ENCODE measurements at regions not wholly inside any gene's neighbourhood (a gene's known extent, or its start where the extent isn't known, plus 50 kb on each side); places are given as distances from the start of the nearest gene placed in this dataset.
"Not testable (repeated sequence)": the region's sequence is repeated elsewhere in the genome, so short reads cannot be mapped to it uniquely, and the experiment has no call there.

- DNase-seq: no peak
These were observed 97.7 kb downstream of the CDC42EP3 start for GRCh38 chr2:37573451-37574388.

GRCh38 chr2:37575780-37576179 lies 95.7 kb downstream of the CDC42EP3 start:
- no peak for DNase-seq

- not testable (repeated sequence) for DNase-seq
These were observed 95.2 kb downstream of the CDC42EP3 start for GRCh38 chr2:37576194-37576593.

- DNase-seq: no peak
These were observed 94.6 kb downstream of the CDC42EP3 start for GRCh38 chr2:37576831-37577230.

- DNase-seq: no peak
These were observed 92.2 kb downstream of the CDC42EP3 start for GRCh38 chr2:37579192-37579713.

- DNase-seq: not testable (repeated sequence)
These were observed 91.5 kb downstream of the CDC42EP3 start for GRCh38 chr2:37579949-37580348.

GRCh38 chr2:37581433-37581832 lies 90.0 kb downstream of the CDC42EP3 start:
- no peak for DNase-seq

GRCh38 chr2:37582481-37583220 lies 88.8 kb downstream of the CDC42EP3 start:
- DNase-seq: no peak

- no peak for DNase-seq
These were observed 88.0 kb downstream of the CDC42EP3 start for GRCh38 chr2:37583402-37583801.

- no peak for DNase-seq
These were observed 87.6 kb downstream of the CDC42EP3 start for GRCh38 chr2:37583867-37584266.

- DNase-seq: no peak
These were observed 86.0 kb downstream of the CDC42EP3 start for GRCh38 chr2:37585295-37585908.

GRCh38 chr2:37585982-37586621 lies 85.3 kb downstream of the CDC42EP3 start:
- peak; percentile 64 for DNase-seq

GRCh38 chr2:37586663-37587317 lies 84.7 kb downstream of the CDC42EP3 start:
- DNase-seq: no peak

GRCh38 chr2:37587817-37588216 lies 83.6 kb downstream of the CDC42EP3 start:
- no peak for DNase-seq

GRCh38 chr2:37588316-37588777 lies 83.1 kb downstream of the CDC42EP3 start:
- no peak for DNase-seq

- no peak for DNase-seq
These were observed 82.1 kb downstream of the CDC42EP3 start for GRCh38 chr2:37589298-37589697.

- DNase-seq: no peak
These were observed 81.3 kb downstream of the CDC42EP3 start for GRCh38 chr2:37590119-37590571.

All from activated CD4-positive, alpha-beta T cell treated with anti-CD3 and anti-CD28 coated beads for 1 hour (primary cell).